Parathyroid adenoma (tissue), 2 donors: ENCODE measurements at regions not wholly inside any gene's neighbourhood (a gene's known extent, or its start where the extent isn't known, plus 50 kb on each side); places are given as distances from the start of the nearest gene placed in this dataset.
"Not testable (repeated sequence)": the region's sequence is repeated elsewhere in the genome, so short reads cannot be mapped to it uniquely, and the experiment has no call there.

Experiments
- H2AFZ ChIP-seq: fragments of 300-600 bp; sonication (generic); one replicate; pipeline ENCODE4 v1.7.0; 2017; ENCODE audit warnings: antibody characterized with exemption, mild to moderate bottlenecking
- H3K27ac ChIP-seq: fragments of 300-600 bp; sonication (generic); one replicate; pipeline ENCODE4 v1.7.0; 2017
- H3K27me3 ChIP-seq: fragments of 300-600 bp; sonication (generic); one replicate; pipeline ENCODE4 v1.7.0; 2017; ENCODE audit warnings: low read length; ENCODE audit not compliant: control insufficient read depth, insufficient read depth
- H3K36me3 ChIP-seq: fragments of 300-600 bp; sonication (generic); one replicate; pipeline ENCODE4 v1.7.0; 2017; ENCODE audit warnings: low read length; ENCODE audit not compliant: control insufficient read depth, insufficient read depth
- H3K4me1 ChIP-seq: fragments of 300-600 bp; sonication (generic); one replicate; pipeline ENCODE4 v1.7.0; 2017; ENCODE audit warnings: control low read depth
- H3K4me2 ChIP-seq: fragments of 300-600 bp; sonication (generic); one replicate; pipeline ENCODE4 v1.7.0; 2017; ENCODE audit warnings: low read length
- H3K4me3 ChIP-seq: fragments of 300-600 bp; sonication (generic); one replicate; pipeline ENCODE4 v1.7.0; 2017; ENCODE audit warnings: low read depth, low read length
- H3K79me2 ChIP-seq: fragments of 300-600 bp; sonication (generic); one replicate; pipeline ENCODE4 v1.7.0; 2017; ENCODE audit warnings: control low read depth
- H3K9ac ChIP-seq: fragments of 300-600 bp; sonication (generic); one replicate; pipeline ENCODE4 v1.7.0; 2017; ENCODE audit warnings: mild to moderate bottlenecking
- H3K9me3 ChIP-seq: fragments of 300-600 bp; sonication (generic); one replicate; pipeline ENCODE4 v1.7.0; 2017; ENCODE audit warnings: low read length; ENCODE audit not compliant: control insufficient read depth
- TF ChIP-seq, protein P1 (sequence below): fragments of 300-600 bp; sonication (generic); IDR thresholded peaks from one replicate; pipeline ENCODE4 v1.7.0; 2017; ENCODE audit warnings: antibody characterized with exemption, mild to moderate bottlenecking
- donor health status: primary hyperparathyroidism.

DNA sequence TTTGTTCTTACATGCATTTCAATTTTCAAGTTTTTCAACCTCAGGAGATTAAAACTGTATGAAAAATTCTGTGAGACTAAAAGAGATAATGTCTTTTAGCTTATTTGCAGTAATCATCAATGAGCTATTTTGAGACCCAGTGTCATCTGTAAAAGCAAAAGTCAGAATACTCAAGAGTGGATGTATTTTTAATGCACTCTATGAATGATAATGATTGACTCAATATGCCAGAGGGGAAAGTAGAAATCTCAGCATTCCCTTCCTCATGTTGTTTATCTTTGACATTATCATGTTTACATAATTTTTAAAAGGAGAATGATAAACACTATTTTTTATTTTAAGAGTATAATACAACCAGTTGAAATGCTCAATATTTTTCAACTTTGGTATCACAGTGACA lies 162.1 kb downstream of the MMUT start:
- no peak overlapping the region for H3K9ac ChIP-seq
- no peaks in the 10 kb centered on the region for H3K4me1 ChIP-seq
- no peak overlapping the region for H3K4me3 ChIP-seq
- no peak overlapping the region for H2AFZ ChIP-seq
- no peak overlapping the region for H3K4me2 ChIP-seq
- no peaks in the 10 kb centered on the region for H3K79me2 ChIP-seq
- no peaks in the 10 kb centered on the region for H3K27me3 ChIP-seq
- H3K9me3 ChIP-seq = no peaks in the 10 kb centered on the region
- no peak overlapping the region for H3K27ac ChIP-seq
- H3K36me3 ChIP-seq = no peaks in the 10 kb centered on the region
- TF ChIP-seq, protein P1, sequence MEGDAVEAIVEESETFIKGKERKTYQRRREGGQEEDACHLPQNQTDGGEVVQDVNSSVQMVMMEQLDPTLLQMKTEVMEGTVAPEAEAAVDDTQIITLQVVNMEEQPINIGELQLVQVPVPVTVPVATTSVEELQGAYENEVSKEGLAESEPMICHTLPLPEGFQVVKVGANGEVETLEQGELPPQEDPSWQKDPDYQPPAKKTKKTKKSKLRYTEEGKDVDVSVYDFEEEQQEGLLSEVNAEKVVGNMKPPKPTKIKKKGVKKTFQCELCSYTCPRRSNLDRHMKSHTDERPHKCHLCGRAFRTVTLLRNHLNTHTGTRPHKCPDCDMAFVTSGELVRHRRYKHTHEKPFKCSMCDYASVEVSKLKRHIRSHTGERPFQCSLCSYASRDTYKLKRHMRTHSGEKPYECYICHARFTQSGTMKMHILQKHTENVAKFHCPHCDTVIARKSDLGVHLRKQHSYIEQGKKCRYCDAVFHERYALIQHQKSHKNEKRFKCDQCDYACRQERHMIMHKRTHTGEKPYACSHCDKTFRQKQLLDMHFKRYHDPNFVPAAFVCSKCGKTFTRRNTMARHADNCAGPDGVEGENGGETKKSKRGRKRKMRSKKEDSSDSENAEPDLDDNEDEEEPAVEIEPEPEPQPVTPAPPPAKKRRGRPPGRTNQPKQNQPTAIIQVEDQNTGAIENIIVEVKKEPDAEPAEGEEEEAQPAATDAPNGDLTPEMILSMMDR = no peak

DNA sequence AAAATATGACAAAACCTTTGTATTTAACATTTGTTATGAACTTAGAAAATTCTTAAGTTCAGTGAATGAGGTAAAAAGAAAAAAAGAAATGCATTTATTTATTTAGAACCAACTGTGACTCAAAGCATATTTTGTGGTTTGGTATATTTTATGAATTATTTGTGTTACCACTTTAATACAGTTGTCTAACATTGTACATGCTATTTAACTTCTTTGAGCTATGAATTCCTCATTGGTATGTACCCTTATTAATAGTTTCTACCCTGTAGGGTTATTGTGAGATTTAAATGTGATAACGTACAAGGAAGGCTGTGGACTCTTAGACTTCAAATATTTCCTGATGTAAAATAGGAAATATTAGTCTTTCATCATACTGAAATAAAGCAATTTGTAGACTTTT lies 162.6 kb downstream of the MMUT start:
- Histone ChIP-seq H3K9me3 (no peaks in the 10 kb centered on the region), H2AFZ (no peak overlapping the region), H3K4me1 (no peaks in the 10 kb centered on the region), H3K9ac (no peak overlapping the region), H3K4me2 (no peak overlapping the region), H3K4me3 (no peak overlapping the region), H3K27ac (no peak overlapping the region), H3K79me2 (no peaks in the 10 kb centered on the region), H3K36me3 (no peaks in the 10 kb centered on the region), H3K27me3 (no peaks in the 10 kb centered on the region)
- TF ChIP-seq, protein P1 = no peak

DNA sequence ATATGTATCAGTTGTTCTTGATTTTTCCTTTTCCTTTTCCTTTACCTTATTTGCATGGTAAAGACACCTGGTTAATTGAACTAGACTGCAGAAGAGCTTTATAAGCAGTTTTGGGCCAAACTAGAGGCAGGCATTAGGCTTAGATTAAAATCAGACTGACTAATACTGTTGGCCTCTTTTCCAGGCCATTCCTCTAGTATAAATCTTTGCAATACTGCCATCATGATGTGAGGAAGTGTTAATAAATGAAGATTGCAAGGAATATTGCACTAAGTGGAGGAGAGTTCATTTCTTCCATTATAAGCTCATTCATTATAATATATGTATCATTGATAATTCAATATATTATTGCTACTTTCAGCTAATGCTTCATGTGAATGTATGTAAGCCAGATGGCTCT lies 163.8 kb downstream of the MMUT start:
- Histone ChIP-seq H3K4me1 (no peaks in the 10 kb centered on the region), H3K36me3 (no peaks in the 10 kb centered on the region), H3K27me3 (no peaks in the 10 kb centered on the region), H3K9me3 (no peaks in the 10 kb centered on the region), H3K4me2 (no peak overlapping the region), H2AFZ (no peak overlapping the region), H3K27ac (no peak overlapping the region), H3K4me3 (no peak overlapping the region), H3K79me2 (no peaks in the 10 kb centered on the region), H3K9ac (no peak overlapping the region)
- TF ChIP-seq, protein P1 = no peak

DNA sequence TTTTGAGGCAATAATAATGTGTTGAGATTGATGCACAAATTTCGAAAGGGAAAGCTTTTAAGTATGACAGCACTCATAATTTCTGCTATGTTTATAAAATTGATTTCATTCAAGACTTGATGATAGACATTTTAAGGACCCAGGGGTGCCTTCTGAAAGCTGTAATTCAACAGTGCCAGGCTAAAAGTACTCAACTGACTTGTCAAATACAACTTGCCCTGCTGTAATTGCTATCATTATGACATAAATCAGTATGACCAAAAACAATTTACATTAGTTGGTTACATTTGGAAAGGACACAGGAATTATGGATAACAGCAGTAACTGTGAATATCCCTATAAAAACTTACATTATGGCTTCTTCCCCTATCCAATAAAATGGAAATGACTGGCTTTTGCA lies 178.9 kb downstream of the MMUT start:
- H3K9ac ChIP-seq = no peak overlapping the region
- no peaks in the 10 kb centered on the region for H3K36me3 ChIP-seq
- no peaks in the 10 kb centered on the region for H3K79me2 ChIP-seq
- no peak overlapping the region for H3K27ac ChIP-seq
- TF ChIP-seq, protein P1 = no peak
- no peak overlapping the region for H2AFZ ChIP-seq
- H3K4me1 ChIP-seq = no peaks in the 10 kb centered on the region
- H3K4me2 ChIP-seq = no peak overlapping the region
- H3K4me3 ChIP-seq = no peak overlapping the region
- no peaks in the 10 kb centered on the region for H3K9me3 ChIP-seq
- no peaks in the 10 kb centered on the region for H3K27me3 ChIP-seq

DNA sequence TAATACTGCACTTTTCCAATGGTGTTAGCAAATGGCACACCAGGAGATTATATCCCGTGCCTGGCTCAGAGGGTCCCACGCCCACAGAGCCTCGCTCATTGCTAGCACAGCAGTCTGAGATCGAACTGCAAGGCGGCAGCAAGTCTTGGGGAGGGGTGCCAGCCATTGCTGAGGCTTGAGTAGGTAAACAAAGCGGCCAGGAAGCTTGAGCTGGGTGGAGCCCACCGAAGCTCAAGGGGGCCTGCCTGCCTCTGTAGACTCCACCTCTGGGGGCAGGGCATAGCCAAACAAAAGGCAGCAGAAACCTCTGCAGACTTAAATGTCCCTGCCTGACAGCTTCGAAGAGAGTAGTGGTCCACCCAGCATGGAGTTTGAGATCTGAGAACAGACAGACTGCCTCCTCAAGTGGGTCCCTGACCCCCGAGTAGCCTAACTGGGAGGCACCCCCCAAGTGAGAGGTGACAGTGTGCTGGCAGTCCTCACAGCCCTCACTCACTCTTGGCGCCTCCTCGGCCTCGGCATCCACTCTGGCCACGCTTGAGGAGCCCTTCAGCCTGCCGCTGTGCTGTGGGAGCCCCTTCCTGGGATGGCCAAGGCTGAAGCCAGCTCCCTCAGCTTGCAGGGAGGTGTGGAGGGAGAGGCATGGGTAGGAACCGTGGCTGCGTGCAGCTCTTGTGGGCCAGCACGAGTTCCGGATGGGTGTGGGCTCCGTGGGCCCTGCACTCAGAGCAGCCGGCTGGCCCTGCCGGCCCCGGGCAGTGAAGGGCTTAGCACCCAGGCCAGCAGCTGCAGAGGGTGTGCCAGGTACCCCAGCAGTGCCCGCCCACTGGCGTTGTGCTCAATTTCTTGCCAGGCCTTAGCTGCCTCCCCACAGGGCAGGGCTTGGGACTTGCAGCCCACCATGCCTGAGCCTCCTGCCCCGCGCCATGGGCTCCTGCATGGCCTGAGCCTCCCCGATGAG lies 188.0 kb downstream of the MMUT start:
- not testable (repeated sequence) for H3K4me3 ChIP-seq, H3K27me3 ChIP-seq, H3K9me3 ChIP-seq, H2AFZ ChIP-seq, H3K79me2 ChIP-seq, H3K4me2 ChIP-seq, H3K9ac ChIP-seq, H3K27ac ChIP-seq, H3K4me1 ChIP-seq, H3K36me3 ChIP-seq
